Posterior cingulate gyrus (tissue), 11 donors: ENCODE measurements at regions not wholly inside any gene's neighbourhood (a gene's known extent, or its start where the extent isn't known, plus 50 kb on each side); places are given as distances from the start of the nearest gene placed in this dataset.

Experiments used
- DNase-seq, 10 donors: peaks; one replicate each; pipeline versions ENCODE4 v3.0.0 to v3.0.0-alpha.2; 2020 to 2021; ENCODE audit warnings: mixed read lengths in 3 of 10
- intact Hi-C: fragments of 100-400 bp; cut with DNase I; formaldehyde crosslinking; loops from one replicate; pipeline ENCODE4 v1.15.1; 2023

- intact Hi-C loops, result no loop called here
These were observed 157.6 kb upstream of the PDE3A start for GRCh38 chr12:20210621-20211215.

GRCh38 chr12:20211541-20211940, 156.8 kb upstream of the PDE3A start:
- intact Hi-C loops, result no loop called here
- DNase-seq, result no peak

More at GRCh38 chr12:20210621-20211215, 157.6 kb upstream of the PDE3A start:
- DNase-seq, result no peak

GRCh38 chr12:20211981-20212421, 156.3 kb upstream of the PDE3A start:
- intact Hi-C loops, result no loop called here
- no peak for DNase-seq

- DNase-seq, result peak; percentile 28 to 92 (median 54)
- intact Hi-C loops, result no loop called here
These were observed 155.4 kb upstream of the PDE3A start for GRCh38 chr12:20212658-20213555.

DNA sequence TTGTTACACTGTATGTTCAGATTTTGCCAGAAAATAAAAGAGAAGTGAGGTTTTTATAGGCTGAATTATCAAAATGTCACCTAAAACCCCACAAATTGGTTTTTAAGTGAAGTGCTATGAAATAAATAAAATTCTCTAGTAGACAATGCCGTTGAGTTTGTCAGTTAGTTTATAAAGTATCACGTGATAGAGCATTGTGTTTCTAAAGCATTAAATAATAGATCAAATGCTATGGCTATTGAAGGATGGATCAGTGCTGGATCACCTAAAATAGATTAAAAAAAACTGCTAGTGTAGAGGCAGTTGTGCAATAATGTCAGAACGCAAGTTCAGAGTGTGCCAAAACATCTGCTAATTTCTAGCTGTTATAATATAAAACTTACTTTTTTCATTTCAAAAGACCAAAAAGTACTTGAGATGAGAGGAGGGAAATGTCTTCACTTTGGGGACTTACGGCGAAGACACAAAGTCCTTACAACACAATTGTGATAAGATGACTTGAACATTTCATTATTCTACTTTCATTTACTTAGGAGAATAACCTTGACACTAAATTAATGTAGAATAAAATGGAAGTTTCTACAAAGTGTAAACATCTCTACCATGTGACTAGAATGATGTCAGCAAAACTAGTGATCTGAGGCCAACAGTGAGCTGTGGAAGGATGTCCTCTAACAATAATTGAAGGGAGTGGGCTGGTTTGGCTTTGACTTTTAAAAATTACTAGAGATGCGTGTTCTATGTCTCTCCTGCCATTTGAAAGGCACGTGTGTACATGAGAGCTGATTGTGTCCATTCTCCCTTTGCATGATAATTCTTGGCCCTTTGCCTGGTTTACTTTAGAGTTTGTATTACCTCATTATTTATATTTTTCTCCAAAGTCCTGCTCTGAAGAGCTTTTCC, 154.4 kb upstream of the PDE3A start:
- intact Hi-C loops, result no loop called here
- DNase-seq, result no peak

- no peak for DNase-seq
- intact Hi-C loops, result loop anchor here (10.0 kb wide), 1 partner anchor 476 kb away; no protein-coding TSS in a partner anchor
These were observed 148.0 kb upstream of the PDE3A start for GRCh38 chr12:20220339-20220738.

DNA sequence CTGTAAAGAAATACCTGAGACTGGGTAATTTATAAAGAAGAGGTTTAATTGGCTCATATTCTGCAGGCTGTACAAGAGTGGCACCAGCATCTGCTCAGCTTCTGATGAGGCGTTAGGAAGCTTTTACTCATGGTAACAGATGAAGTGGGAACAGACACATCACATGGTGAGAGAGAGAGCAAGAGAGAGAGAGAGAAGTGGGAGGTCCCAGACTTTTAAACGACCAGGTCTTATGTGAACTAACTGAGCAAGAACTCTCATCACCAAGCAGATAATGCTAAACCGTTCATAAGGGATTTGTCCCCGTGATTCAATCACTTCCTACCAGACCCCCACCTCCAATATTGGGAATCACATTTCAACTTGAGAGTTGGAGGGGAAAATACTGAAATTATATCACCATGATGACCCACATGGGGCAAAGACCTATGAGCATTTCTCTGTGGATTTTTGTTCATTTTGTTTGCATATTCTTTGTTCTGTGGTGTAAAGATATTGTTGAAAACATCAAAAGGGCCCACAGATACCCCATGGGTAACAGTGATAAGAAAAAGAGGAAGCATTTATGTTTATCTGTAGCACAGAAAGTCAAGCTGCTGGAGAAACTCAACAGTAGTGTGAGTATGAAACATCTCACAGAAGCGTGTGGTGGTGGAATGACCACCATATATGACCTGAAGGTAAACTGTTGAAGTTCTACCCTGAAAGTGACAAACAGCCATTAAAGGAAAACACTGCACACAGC, 135.2 kb upstream of the PDE3A start:
- no peak for DNase-seq
- intact Hi-C loops, result no loop called here

DNA sequence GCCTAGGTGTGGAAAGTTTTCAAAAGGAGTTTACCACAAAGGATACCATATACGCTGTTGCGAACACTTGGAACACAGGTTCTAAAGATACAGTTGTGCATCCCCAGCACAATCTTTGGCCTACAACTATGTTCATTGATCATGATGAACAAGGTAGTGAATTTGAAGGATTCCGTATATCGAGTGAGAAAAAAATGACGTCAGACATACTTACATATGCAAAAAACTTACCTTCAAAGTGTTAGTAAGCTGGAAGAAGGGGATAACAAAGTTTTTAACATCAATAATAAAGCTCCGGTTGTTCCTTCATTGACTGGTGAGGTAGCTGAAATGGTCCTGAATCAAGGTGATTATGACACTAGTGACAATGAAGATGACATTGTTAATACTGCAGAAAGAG, 133.9 kb upstream of the PDE3A start:
- DNase-seq, result no peak

GRCh38 chr12:20237091-20237490, 131.2 kb upstream of the PDE3A start:
- intact Hi-C loops, result no loop called here
- DNase-seq, result no peak

More for the DNA sequence above, 133.9 kb upstream of the PDE3A start:
- intact Hi-C loops, result no loop called here

- intact Hi-C loops, result no loop called here
- no peak for DNase-seq
These were observed 122.8 kb upstream of the PDE3A start for GRCh38 chr12:20245491-20245890.

DNA sequence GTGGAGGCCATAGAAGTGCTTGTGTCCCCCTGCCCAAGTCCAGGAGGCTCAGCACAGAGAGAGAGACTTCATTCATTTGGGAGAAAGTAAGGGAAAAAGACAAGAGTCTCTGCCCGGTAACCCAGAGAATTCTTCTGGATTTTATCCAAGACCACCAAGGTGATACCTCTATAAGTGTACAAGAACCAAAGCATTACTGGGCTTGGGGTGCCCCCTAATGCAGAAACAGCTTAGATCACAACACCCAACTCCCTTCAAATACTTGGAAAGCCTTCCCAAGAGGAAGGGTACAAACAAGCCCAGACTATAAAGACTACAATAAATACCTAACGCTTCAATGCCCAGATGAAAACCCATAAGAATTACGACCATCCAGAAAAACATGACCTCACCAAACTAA, 119.7 kb upstream of the PDE3A start:
- no peak for DNase-seq
- intact Hi-C loops, result no loop called here

DNA sequence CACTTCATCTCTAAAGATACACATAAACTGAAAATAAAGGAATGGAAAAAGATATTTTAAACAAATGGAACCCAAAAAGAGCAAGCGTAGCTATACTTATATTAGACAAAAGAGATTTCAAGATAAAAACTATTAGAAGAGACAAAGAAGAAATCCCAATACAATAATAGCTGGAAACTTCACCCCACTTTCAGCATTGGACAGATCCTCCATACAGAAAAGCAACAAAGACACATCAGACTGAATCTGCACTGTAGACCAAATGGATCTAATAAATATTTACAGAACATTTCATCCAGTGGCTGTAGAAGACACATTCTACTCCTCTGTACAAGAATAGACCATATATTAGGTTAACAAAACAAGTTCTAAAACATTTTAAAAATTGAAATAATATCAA, 117.6 kb upstream of the PDE3A start:
- intact Hi-C loops, result no loop called here

GRCh38 chr12:20257311-20257710, 111.0 kb upstream of the PDE3A start:
- no peak for DNase-seq
- intact Hi-C loops, result no loop called here

More for the DNA sequence above, 117.6 kb upstream of the PDE3A start:
- DNase-seq, result no peak

- no peak for DNase-seq
- intact Hi-C loops, result no loop called here
These were observed 108.6 kb upstream of the PDE3A start for GRCh38 chr12:20259786-20260185.

DNA sequence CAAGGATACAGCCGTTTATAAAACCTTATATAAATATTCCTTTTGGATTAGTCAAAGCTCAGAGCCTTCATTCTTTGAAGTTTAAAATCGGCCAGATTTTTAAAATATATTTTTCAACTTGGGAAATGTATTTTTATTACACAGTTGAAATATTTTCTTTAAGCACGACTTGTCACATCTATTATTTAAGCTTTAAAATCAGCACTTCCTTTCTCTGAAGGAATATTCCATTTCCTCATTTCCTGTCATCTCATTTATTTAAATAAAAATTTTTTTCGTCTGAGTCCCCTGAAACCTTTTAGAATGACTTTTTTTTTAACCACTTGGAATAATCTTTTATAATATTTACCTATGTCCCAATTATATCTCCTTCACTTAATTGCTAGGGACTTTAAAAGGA, 107.5 kb upstream of the PDE3A start:
- no peak for DNase-seq
- intact Hi-C loops, result no loop called here

- no peak for DNase-seq
- intact Hi-C loops, result no loop called here
These were observed 106.2 kb upstream of the PDE3A start for GRCh38 chr12:20262119-20262518.

DNA sequence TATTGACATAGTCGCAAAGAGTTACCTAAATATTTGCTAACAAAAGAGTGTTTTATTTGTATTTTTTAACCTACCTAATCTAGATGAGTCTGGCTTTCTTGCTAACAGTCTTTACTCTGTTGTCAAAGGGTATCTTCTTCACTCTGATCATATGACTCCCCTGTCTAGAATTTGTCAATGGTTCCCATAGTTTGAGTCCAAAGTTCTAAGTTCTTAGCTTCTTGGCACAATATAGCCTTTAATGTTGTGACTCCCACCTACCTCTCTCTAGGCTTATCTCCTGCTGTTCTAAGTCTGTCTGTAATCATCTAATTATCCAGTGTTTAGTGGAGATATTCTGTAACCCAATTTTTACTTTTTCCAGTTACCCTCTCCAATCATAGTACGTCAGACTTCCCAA, 104.3 kb upstream of the PDE3A start:
- intact Hi-C loops, result no loop called here
- DNase-seq, result no peak

GRCh38 chr12:20264608-20265114, 103.7 kb upstream of the PDE3A start:
- intact Hi-C loops, result no loop called here
- DNase-seq, result no peak

DNA sequence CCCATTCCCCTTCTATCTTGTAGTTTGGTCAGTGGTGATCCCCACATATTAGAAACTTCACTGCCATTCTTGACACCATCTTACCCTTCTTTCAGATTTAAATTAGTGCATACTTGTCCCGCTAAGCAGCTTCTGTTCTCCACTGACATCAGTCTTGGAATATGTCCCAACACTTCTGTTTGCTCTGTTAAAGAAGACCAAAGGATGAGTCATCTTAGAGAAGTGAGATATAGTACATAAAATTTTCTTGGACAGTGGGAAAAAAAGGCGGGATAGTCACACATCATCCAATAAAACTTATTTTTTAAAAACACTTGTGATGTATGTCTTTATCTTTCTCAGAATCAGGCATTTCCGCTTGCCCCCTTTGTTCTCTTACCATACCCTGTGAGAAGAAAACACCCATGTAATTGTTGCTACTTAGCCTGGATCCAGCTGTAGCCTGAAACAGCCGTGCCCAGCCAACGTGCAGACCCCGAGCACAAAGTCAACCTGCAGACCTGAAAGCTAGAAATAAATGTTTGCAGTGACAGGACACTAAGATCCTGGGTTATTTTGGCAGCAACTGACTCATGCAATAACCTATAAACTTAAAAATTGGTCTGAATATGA, 100.1 kb upstream of the PDE3A start:
- intact Hi-C loops, result no loop called here

DNA sequence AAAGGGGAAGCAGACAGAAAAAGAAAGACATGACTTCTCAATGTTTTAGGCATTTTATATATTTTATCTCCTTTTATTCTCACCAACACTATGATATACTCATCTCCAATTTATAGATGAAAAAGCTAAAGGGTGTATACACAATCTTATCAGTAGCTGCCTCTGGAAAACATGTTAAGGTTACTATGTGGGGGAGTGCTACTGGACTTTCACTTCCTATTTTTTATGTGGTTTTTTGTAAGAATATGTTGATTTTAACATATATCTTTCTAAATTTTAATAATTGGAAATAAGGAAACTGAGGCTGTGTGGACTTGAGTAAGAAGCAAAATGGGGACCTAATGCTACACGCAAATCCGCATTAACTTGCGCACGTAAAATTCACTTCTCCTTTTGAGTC, 99.6 kb upstream of the PDE3A start:
- DNase-seq, result no peak
- intact Hi-C loops, result no loop called here

More for the DNA sequence above, 100.1 kb upstream of the PDE3A start:
- DNase-seq, result peak in 1 of 10 donors; percentile 57
